HG03066 (cell line): ENCODE measurements at regions not wholly inside any gene's neighbourhood (a gene's known extent, or its start where the extent isn't known, plus 50 kb on each side); places are given as distances from the start of the nearest gene placed in this dataset.

Experiments
- ATAC-seq: cut with Tn5 transposase; IDR thresholded peaks from one replicate; pipeline ENCODE4 v1.9.1; 2021; ENCODE audit warnings: low read depth; ENCODE audit not compliant: unreplicated experiment

GRCh38 chr2:23066686-23067085 lies 318.3 kb upstream of the KLHL29 start:
- no peak for ATAC-seq

- no peak for ATAC-seq
Measured at GRCh38 chr2:23069156-23069555, 315.8 kb upstream of the KLHL29 start.

- no peak for ATAC-seq
Measured at GRCh38 chr2:23069923-23070322, 315.1 kb upstream of the KLHL29 start.

GRCh38 chr2:23073056-23073455 lies 311.9 kb upstream of the KLHL29 start:
- ATAC-seq: no peak

GRCh38 chr2:23073671-23074070 lies 311.3 kb upstream of the KLHL29 start:
- no peak for ATAC-seq

GRCh38 chr2:23077596-23077995 lies 307.4 kb upstream of the KLHL29 start:
- no peak for ATAC-seq

GRCh38 chr2:23078784-23079434 lies 306.1 kb upstream of the KLHL29 start:
- ATAC-seq: no peak

- ATAC-seq: no peak
Measured at GRCh38 chr2:23083966-23084365, 301.0 kb upstream of the KLHL29 start.

GRCh38 chr2:23091019-23091418 lies 294.0 kb upstream of the KLHL29 start:
- ATAC-seq: no peak

GRCh38 chr2:23091900-23092299 lies 293.1 kb upstream of the KLHL29 start:
- ATAC-seq: no peak

- no peak for ATAC-seq
Measured at GRCh38 chr2:23092831-23093230, 292.1 kb upstream of the KLHL29 start.

GRCh38 chr2:23093513-23093912 lies 291.5 kb upstream of the KLHL29 start:
- ATAC-seq: no peak

GRCh38 chr2:23096906-23097602 lies 287.9 kb upstream of the KLHL29 start:
- ATAC-seq: no peak

GRCh38 chr2:23100406-23100805 lies 284.6 kb upstream of the KLHL29 start:
- no peak for ATAC-seq

GRCh38 chr2:23106242-23106785 lies 278.7 kb upstream of the KLHL29 start:
- no peak for ATAC-seq

- ATAC-seq: no peak
Measured at GRCh38 chr2:23107327-23107941, 277.5 kb upstream of the KLHL29 start.

GRCh38 chr2:23111263-23111662 lies 273.7 kb upstream of the KLHL29 start:
- no peak for ATAC-seq

GRCh38 chr2:23112517-23112916 lies 272.5 kb upstream of the KLHL29 start:
- no peak for ATAC-seq

- no peak for ATAC-seq
Measured at GRCh38 chr2:23114299-23114698, 270.7 kb upstream of the KLHL29 start.

GRCh38 chr2:23118313-23118712 lies 266.7 kb upstream of the KLHL29 start:
- no peak for ATAC-seq

- no peak for ATAC-seq
Measured at GRCh38 chr2:23118894-23119293, 266.1 kb upstream of the KLHL29 start.

- ATAC-seq: no peak
Measured at GRCh38 chr2:23120161-23120560, 264.8 kb upstream of the KLHL29 start.
